Mesothelial cell of epicardium (in vitro differentiated cells): ENCODE measurements at regions not wholly inside any gene's neighbourhood (a gene's known extent, or its start where the extent isn't known, plus 50 kb on each side); places are given as distances from the start of the nearest gene placed in this dataset.
A peak's percentile ranks its signal among the peaks of the same experiment; 100 is the strongest.
"Not testable (repeated sequence)": the region's sequence is repeated elsewhere in the genome, so short reads cannot be mapped to it uniquely, and the experiment has no call there.

Source experiments
- DNase-seq, 2 experiments: peaks; one replicate each; pipeline ENCODE4 v3.0.0; 2021; ENCODE audit warnings: low spot score in 2 of 2; ENCODE audit not compliant: unreplicated experiment in 2 of 2
- H3K27ac Mint-ChIP-seq: 2 replicates; pipeline ENCODE4 v1.8.0; 2021; ENCODE audit warnings: mixed read lengths
- H3K27me3 Mint-ChIP-seq: 2 replicates; pipeline ENCODE4 v1.8.0; 2021; ENCODE audit warnings: low read depth, mixed read lengths
- H3K36me3 Mint-ChIP-seq: 2 replicates; pipeline ENCODE4 v1.8.0; 2021; ENCODE audit warnings: mixed read lengths
- H3K4me1 Mint-ChIP-seq: 2 replicates; pipeline ENCODE4 v1.8.0; 2021; ENCODE audit warnings: mixed read lengths
- H3K4me3 Mint-ChIP-seq: 2 replicates; pipeline ENCODE4 v1.8.0; 2021; ENCODE audit warnings: mild to moderate bottlenecking, moderate library complexity, mixed read lengths
- H3K9me3 Mint-ChIP-seq: 2 replicates; pipeline ENCODE4 v1.8.0; 2021; ENCODE audit warnings: mixed read lengths
- CTCF ChIP-seq: fragments of 200-600 bp; sonication (generic); IDR thresholded peaks from one replicate; pipeline ENCODE4 v1.5.0; 2021; ENCODE audit warnings: antibody characterized with exemption; ENCODE audit not compliant: unreplicated experiment

- peaks cover 6% of the 10 kb centered on the region for H3K9me3 Mint-ChIP-seq
- peaks cover 16% of the 10 kb centered on the region for H3K4me1 Mint-ChIP-seq
- H3K36me3 Mint-ChIP-seq: no peaks in the 10 kb centered on the region
- no peak for TF ChIP-seq CTCF
- DNase-seq: no peak
- no peak overlapping the region for H3K4me3 Mint-ChIP-seq
- H3K27ac Mint-ChIP-seq: no peak overlapping the region
- H3K27me3 Mint-ChIP-seq: no peaks in the 10 kb centered on the region
Observed at GRCh38 chr13:109403012-109403421, 383.4 kb downstream of the IRS2 start.

GRCh38 chr13:109401891-109402290 is 384.5 kb downstream of the IRS2 start:
- Mint-ChIP-seq H3K27me3 (no peaks in the 10 kb centered on the region), H3K27ac (no peak overlapping the region), H3K4me3 (no peak overlapping the region), H3K9me3 (peaks cover 6% of the 10 kb centered on the region), H3K36me3 (no peaks in the 10 kb centered on the region), H3K4me1 (peaks cover 16% of the 10 kb centered on the region)
- DNase-seq: no peak
- TF ChIP-seq CTCF: no peak

- Mint-ChIP-seq H3K36me3 (no peaks in the 10 kb centered on the region), H3K4me1 (peaks cover 16% of the 10 kb centered on the region), H3K4me3 (no peak overlapping the region), H3K9me3 (peaks cover 6% of the 10 kb centered on the region), H3K27ac (peak overlapping the region; percentile 12), H3K27me3 (no peaks in the 10 kb centered on the region)
- no peak for TF ChIP-seq CTCF
- no peak for DNase-seq
Observed at GRCh38 chr13:109401307-109401706, 385.1 kb downstream of the IRS2 start.

DNA sequence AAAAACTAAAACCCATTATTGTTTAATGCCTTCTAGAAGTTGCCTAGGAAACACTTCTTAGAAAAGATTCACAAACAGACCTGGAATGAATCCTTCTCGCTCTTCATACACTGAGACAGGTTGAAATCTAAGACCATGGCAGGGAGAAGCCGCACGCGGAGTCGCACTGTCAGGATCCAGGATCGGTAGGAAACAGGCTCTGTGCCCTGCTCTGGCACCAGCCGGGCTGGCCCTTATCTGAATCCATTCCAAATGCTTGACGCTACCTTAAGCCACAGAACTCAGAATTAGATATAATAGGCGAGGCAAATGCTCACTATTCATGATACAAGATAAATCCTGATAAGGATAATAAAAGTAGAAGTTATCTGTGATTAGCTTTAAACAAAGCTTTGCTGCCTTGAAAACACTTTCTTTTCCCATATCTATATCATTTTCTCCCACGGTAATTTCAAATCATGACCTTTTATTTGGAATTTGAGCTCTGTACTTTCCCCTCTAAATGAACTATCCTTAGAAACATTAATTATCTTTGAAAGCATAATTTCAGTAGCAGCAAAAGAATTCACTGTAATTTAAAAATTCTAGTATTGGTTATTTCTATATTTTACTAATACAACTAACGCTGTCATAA is 385.6 kb downstream of the IRS2 start:
- H3K4me1 Mint-ChIP-seq: peaks cover 16% of the 10 kb centered on the region
- peaks cover 6% of the 10 kb centered on the region for H3K9me3 Mint-ChIP-seq
- no peaks in the 10 kb centered on the region for H3K27me3 Mint-ChIP-seq
- DNase-seq: no peak
- H3K4me3 Mint-ChIP-seq: no peak overlapping the region
- peak overlapping the region; percentile 86 for H3K27ac Mint-ChIP-seq
- TF ChIP-seq CTCF: no peak
- H3K36me3 Mint-ChIP-seq: no peaks in the 10 kb centered on the region

DNA sequence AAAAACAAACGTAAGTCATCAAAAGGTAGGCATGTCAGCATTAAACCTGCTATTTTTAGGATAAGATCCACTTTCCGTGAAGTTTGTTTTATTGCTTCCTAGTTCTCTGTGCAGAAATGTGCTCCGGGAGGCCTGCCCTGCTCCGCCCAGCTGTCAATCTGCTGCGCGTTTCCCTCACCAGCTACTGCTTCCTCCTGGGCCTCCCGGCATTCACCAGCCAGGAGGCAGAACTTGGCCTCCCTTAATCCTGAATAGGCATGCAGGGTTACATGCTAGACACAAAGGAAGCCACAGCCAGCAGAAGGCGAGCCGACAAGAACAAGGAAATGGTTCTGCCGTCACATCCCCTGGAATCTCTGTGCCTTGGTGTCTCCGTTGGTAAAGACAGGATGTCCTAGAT is 386.2 kb downstream of the IRS2 start:
- DNase-seq: no peak
- TF ChIP-seq CTCF: no peak
- H3K4me1 Mint-ChIP-seq: peaks cover 16% of the 10 kb centered on the region
- no peaks in the 10 kb centered on the region for H3K36me3 Mint-ChIP-seq
- peaks cover 2% of the 10 kb centered on the region for H3K9me3 Mint-ChIP-seq
- H3K27me3 Mint-ChIP-seq: no peaks in the 10 kb centered on the region
- H3K4me3 Mint-ChIP-seq: no peak overlapping the region
- peak overlapping the region; percentile 86 for H3K27ac Mint-ChIP-seq

GRCh38 chr13:109398071-109398470 is 388.3 kb downstream of the IRS2 start:
- not testable (repeated sequence) for H3K4me3 Mint-ChIP-seq, H3K27me3 Mint-ChIP-seq, H3K27ac Mint-ChIP-seq, DNase-seq, H3K36me3 Mint-ChIP-seq, H3K9me3 Mint-ChIP-seq
- peaks cover 16% of the 10 kb centered on the region for H3K4me1 Mint-ChIP-seq
